Astrocyte of the spinal cord (primary cell): ENCODE measurements at regions not wholly inside any gene's neighbourhood (a gene's known extent, or its start where the extent isn't known, plus 50 kb on each side); places are given as distances from the start of the nearest gene placed in this dataset.
A peak's percentile ranks its signal among the peaks of the same experiment; 100 is the strongest.

ENCODE experiments used
- DNase-seq: peaks from one replicate; pipeline ENCODE4 v3.0.0; 2011; ENCODE audit warnings: low read depth, low spot score
- H3K4me3 ChIP-seq: 2 replicates; pipeline ENCODE4 v1.5.1; 2011; ENCODE audit warnings: low read depth, mild to moderate bottlenecking, low read length, moderate library complexity
- CTCF ChIP-seq: IDR thresholded peaks from 2 replicates; pipeline ENCODE4 v1.5.1; 2012; ENCODE audit warnings: low read depth, mild to moderate bottlenecking, low read length, inconsistent platforms
- in situ Hi-C: cut with HindIII; loops from 2 replicates; pipeline ENCODE4 v1.10.0; 2017; ENCODE audit warnings: low sequenced_read_pairs

GRCh38 chr4:19993242-19993641, 258.5 kb upstream of the SLIT2 start:
- no peak overlapping the region for H3K4me3 ChIP-seq
- no peak for DNase-seq
- in situ Hi-C loops: no loop called here
- TF ChIP-seq CTCF: no peak

GRCh38 chr4:19992471-19993093, 259.1 kb upstream of the SLIT2 start:
- no peak for DNase-seq
- in situ Hi-C loops: no loop called here
- H3K4me3 ChIP-seq: no peak overlapping the region
- TF ChIP-seq CTCF: no peak

- DNase-seq: peak; percentile 83
- TF ChIP-seq CTCF: no peak
- H3K4me3 ChIP-seq: no peak overlapping the region
- in situ Hi-C loops: no loop called here
Observed at GRCh38 chr4:19987746-19988145, 264.0 kb upstream of the SLIT2 start.

GRCh38 chr4:19983072-19983471, 268.6 kb upstream of the SLIT2 start:
- in situ Hi-C loops: no loop called here
- TF ChIP-seq CTCF: no peak
- no peak overlapping the region for H3K4me3 ChIP-seq
- peak; percentile 97 for DNase-seq

- peak; percentile 74 for DNase-seq
- no peak for TF ChIP-seq CTCF
- in situ Hi-C loops: no loop called here
- H3K4me3 ChIP-seq: no peak overlapping the region
Observed at GRCh38 chr4:19982556-19982955, 269.1 kb upstream of the SLIT2 start.

GRCh38 chr4:19971829-19972228, 279.9 kb upstream of the SLIT2 start:
- TF ChIP-seq CTCF: no peak
- in situ Hi-C loops: no loop called here
- no peak overlapping the region for H3K4me3 ChIP-seq
- DNase-seq: peak; percentile 26
